Cardiac muscle cell (in vitro differentiated cells and primary cell): ENCODE measurements at regions not wholly inside any gene's neighbourhood (a gene's known extent, or its start where the extent isn't known, plus 50 kb on each side); places are given as distances from the start of the nearest gene placed in this dataset.
"Not testable (repeated sequence)": the region's sequence is repeated elsewhere in the genome, so short reads cannot be mapped to it uniquely, and the experiment has no call there.

ENCODE experiments used
- DNase-seq, 2 donors: peaks; one replicate each; pipeline versions ENCODE4 v3.0.0 to v3.0.0-alpha.2; 2010 to 2017; ENCODE audit warnings: low read depth in 1 of 2, low spot score in 1 of 2
- H3K27ac ChIP-seq: fragments of 200-600 bp; sonication (generic); 2 replicates; pipeline ENCODE4 v1.5.1; 2016
- H3K27me3 ChIP-seq: fragments of 200-600 bp; sonication (generic); 2 replicates; pipeline ENCODE4 v1.6.0; 2016; ENCODE audit warnings: control low read depth
- H3K36me3 ChIP-seq: fragments of 200-600 bp; sonication (generic); 2 replicates; pipeline ENCODE4 v1.5.1; 2016; ENCODE audit warnings: control low read depth
- H3K4me1 ChIP-seq: fragments of 200-600 bp; sonication (generic); 2 replicates; pipeline ENCODE4 v1.8.1; 2017; ENCODE audit warnings: low read depth, mild to moderate bottlenecking, mixed run types
- H3K4me3 ChIP-seq: fragments of 200-600 bp; sonication (generic); 2 replicates; pipeline ENCODE4 v1.5.1; 2016; ENCODE audit warnings: mild to moderate bottlenecking
- H3K9me3 ChIP-seq: fragments of 200-600 bp; sonication (generic); 2 replicates; pipeline ENCODE4 v1.5.1; 2017; ENCODE audit warnings: low read depth, mild to moderate bottlenecking, control low read depth
- TF ChIP-seq, protein P1 (sequence below): IDR thresholded peaks from 2 replicates; pipeline ENCODE4 v1.5.1; 2012; ENCODE audit warnings: low read depth, mild to moderate bottlenecking, low read length

DNA sequence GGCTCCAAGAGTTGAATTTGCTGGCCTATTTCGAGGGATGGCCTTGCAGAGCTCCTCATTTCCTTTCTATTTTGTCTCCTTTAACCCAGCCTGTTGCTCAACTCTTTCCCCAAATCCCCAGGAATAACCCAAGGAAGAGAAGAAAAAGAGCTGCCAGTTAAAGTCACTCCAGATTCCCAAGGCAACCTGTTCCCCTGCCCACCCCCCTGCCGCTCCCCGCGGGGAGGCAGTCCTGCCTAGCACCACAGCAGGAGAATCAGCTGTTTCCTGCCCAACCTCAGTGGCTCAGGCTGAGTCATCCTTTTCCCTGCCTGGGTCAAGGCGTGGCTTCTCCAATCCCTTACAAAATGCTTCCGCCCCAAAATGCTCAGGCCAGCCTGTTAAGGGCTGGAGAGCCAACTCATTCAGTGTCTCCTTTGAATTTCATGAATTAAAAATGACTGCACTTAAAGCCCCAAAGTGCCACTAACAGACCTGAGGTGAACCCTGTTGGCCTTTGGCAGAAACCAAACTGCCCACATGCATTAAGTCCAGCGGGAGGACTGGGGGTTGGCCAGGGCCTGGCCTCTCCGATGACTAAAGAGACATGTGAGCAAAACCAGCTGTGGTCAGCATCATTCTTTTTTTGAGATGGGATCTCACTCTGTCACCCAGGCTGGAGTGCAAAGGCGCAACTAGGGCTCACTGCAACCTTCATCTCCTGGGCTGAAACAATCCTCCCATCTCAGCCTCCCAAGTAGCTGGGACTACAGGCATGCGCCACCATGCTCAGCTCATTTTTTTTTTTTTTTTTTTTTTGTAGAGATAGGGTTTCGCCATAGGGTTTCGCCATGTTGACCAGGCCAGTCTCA, 83.2 kb upstream of the KIF5B start:
- H3K36me3 ChIP-seq, result no peaks in the 10 kb centered on the region
- TF ChIP-seq, protein P1, sequence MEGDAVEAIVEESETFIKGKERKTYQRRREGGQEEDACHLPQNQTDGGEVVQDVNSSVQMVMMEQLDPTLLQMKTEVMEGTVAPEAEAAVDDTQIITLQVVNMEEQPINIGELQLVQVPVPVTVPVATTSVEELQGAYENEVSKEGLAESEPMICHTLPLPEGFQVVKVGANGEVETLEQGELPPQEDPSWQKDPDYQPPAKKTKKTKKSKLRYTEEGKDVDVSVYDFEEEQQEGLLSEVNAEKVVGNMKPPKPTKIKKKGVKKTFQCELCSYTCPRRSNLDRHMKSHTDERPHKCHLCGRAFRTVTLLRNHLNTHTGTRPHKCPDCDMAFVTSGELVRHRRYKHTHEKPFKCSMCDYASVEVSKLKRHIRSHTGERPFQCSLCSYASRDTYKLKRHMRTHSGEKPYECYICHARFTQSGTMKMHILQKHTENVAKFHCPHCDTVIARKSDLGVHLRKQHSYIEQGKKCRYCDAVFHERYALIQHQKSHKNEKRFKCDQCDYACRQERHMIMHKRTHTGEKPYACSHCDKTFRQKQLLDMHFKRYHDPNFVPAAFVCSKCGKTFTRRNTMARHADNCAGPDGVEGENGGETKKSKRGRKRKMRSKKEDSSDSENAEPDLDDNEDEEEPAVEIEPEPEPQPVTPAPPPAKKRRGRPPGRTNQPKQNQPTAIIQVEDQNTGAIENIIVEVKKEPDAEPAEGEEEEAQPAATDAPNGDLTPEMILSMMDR, result peak; percentile 14
- H3K4me1 ChIP-seq, result no peaks in the 10 kb centered on the region
- no peak overlapping the region for H3K27ac ChIP-seq
- no peaks in the 10 kb centered on the region for H3K27me3 ChIP-seq
- DNase-seq, result peak in 1 of 2 donors; percentile 95
- H3K4me3 ChIP-seq, result no peak overlapping the region
- no peaks in the 10 kb centered on the region for H3K9me3 ChIP-seq

DNA sequence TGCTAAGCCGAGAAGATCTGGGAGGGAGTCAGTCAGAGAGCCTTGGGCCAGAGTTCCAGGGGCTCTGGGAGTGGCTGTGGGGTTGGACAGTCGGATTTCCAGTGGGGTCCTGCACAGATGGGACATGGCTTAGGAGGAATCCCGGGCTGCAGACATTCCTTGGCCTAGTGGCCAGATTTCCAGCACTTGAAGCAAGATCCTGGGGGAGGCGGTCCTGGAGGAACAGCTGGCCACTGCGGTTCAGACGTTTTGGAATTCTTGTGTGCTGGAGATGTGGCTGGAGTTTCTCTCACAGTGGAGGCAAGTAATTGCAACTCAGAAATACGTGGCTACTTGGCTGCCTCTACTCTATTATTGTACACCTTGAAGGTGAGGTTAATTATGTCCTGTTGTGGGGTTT, 80.7 kb upstream of the KIF5B start:
- H3K9me3 ChIP-seq, H3K27me3 ChIP-seq, H3K27ac ChIP-seq, H3K36me3 ChIP-seq, H3K4me1 ChIP-seq, H3K4me3 ChIP-seq: not testable (repeated sequence)
- peak in 1 of 2 donors; percentile 66 for DNase-seq

DNA sequence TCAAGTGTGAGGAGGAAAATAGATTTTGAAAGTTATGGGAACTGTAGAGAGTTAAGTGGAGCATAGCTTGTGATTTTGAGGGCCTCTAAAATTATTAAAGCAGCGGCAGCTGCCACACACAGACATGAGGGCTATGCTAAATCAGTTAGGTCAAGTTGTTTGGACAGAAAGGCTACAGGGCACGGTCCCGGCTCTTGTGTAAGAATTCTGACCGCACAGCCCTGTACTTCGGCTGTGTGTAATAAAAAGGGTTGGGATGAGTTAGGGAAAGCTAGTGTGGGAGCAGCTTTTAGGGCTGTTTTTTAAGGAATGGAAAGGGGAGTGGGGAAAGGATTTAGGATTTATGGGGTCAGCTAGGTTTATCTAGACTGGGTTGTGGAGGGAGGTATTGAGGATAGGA, 79.6 kb upstream of the KIF5B start:
- not testable (repeated sequence) for DNase-seq, H3K27me3 ChIP-seq, H3K4me3 ChIP-seq, H3K9me3 ChIP-seq, H3K36me3 ChIP-seq, H3K27ac ChIP-seq, H3K4me1 ChIP-seq

GRCh38 chr10:32132357-32132946, 76.2 kb upstream of the KIF5B start:
- no peaks in the 10 kb centered on the region for H3K36me3 ChIP-seq
- no peaks in the 10 kb centered on the region for H3K27me3 ChIP-seq
- H3K9me3 ChIP-seq, result no peaks in the 10 kb centered on the region
- no peak overlapping the region for H3K4me3 ChIP-seq
- H3K27ac ChIP-seq, result no peak overlapping the region
- H3K4me1 ChIP-seq, result no peaks in the 10 kb centered on the region
- TF ChIP-seq, protein P1, result no peak
- no peak for DNase-seq

- H3K9me3 ChIP-seq, result no peaks in the 10 kb centered on the region
- no peak overlapping the region for H3K27ac ChIP-seq
- no peaks in the 10 kb centered on the region for H3K36me3 ChIP-seq
- H3K4me3 ChIP-seq, result no peak overlapping the region
- H3K27me3 ChIP-seq, result no peaks in the 10 kb centered on the region
- H3K4me1 ChIP-seq, result no peaks in the 10 kb centered on the region
- no peak for DNase-seq
- TF ChIP-seq, protein P1, result no peak
Measured at GRCh38 chr10:32131388-32131787, 75.2 kb upstream of the KIF5B start.

DNA sequence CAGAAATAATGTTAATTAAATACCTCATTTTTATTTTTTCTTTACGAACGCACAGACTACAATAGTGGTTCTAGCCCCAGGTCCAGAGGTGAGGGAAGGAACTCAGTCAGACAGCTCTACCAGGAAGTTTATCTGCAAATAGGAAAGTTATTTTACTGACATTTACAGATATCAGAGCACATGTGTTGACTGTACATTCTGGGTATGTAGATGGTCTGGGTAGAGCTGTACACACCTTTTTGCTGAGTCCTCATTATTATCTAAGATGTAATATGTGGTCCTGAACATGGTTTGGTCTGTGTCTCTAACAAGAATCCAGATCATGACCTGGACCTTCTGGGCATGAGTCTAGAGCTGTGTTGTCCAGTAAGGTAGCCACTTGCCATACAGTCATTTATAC, 74.6 kb upstream of the KIF5B start:
- no peak overlapping the region for H3K27ac ChIP-seq
- H3K4me1 ChIP-seq, result no peaks in the 10 kb centered on the region
- H3K27me3 ChIP-seq, result no peaks in the 10 kb centered on the region
- H3K36me3 ChIP-seq, result no peaks in the 10 kb centered on the region
- no peak overlapping the region for H3K4me3 ChIP-seq
- H3K9me3 ChIP-seq, result no peaks in the 10 kb centered on the region
- DNase-seq, result no peak
- TF ChIP-seq, protein P1, result no peak
